Endothelial cell of umbilical vein (primary cell): ENCODE measurements at regions not wholly inside any gene's neighbourhood (a gene's known extent, or its start where the extent isn't known, plus 50 kb on each side); places are given as distances from the start of the nearest gene placed in this dataset.

Source experiments
- BruUV-seq: library from RNA; stranded (reverse); fragments of 400-500 nt; replicated peaks from 2 replicates; lab custom pipeline; 2021; lab: Mats Ljungman, UMichigan
- CTCF ChIA-PET: fragments of 300-600, 350-600 bp; sonication (Branson Sonifier 250); formaldehyde crosslinking; loops from one replicate; lab custom pipeline; 2021; ENCODE audit warnings: antibody characterized with exemption, inconsistent platforms; lab: Charles Lee
- POLR2A ChIA-PET: fragments of 300-600, 350-600 bp; sonication (Branson Sonifier 250); formaldehyde crosslinking; loops from one replicate; lab custom pipeline; 2021; ENCODE audit warnings: antibody characterized with exemption, inconsistent platforms; lab: Charles Lee
- DNase-seq: peaks from one replicate; pipeline ENCODE4 v3.0.0-alpha.2; 2011; ENCODE audit warnings: low read depth, low spot score
- FAIRE-seq: peaks from 2 replicates; lab custom pipeline; 2011; peaks lifted over from hg19 to GRCh38; lab: Jason Lieb, UNC
- H2AFZ ChIP-seq: 2 replicates; pipeline ENCODE4 v1.6.0; 2012; ENCODE audit warnings: low read depth, low read length, control low read depth, inconsistent platforms
- H3K27ac ChIP-seq: 2 replicates; pipeline ENCODE4 v1.5.1; 2011; ENCODE audit warnings: low read depth, mild to moderate bottlenecking, control low read depth, low read length, moderate library complexity; ENCODE audit not compliant: insufficient read depth
- H3K27me3 ChIP-seq, 2 experiments: 2 replicates each; pipeline versions ENCODE4 v1.6.0 to v1.6.1; 2011; ENCODE audit warnings: low read length in 2 of 2, mixed read lengths in 1 of 2; ENCODE audit not compliant: control insufficient read depth in 2 of 2, insufficient read depth in 2 of 2
- H3K36me3 ChIP-seq, 2 experiments: 2 replicates in 1 of 2; 3 replicates in 1 of 2; pipeline ENCODE4 v1.5.1; 2011; ENCODE audit warnings: low read length in 2 of 2, mild to moderate bottlenecking in 1 of 2, moderate library complexity in 1 of 2; ENCODE audit not compliant: control insufficient read depth in 2 of 2, insufficient read depth in 2 of 2; ENCODE audit errors: extremely low read depth in 1 of 2
- H3K4me1 ChIP-seq: 3 replicates; pipeline ENCODE4 v1.5.1; 2011; ENCODE audit warnings: mild to moderate bottlenecking, low read length; ENCODE audit not compliant: control insufficient read depth, insufficient read depth; ENCODE audit errors: extremely low read depth
- H3K4me2 ChIP-seq: 2 replicates; pipeline ENCODE4 v1.6.1; 2011; ENCODE audit warnings: low read length, control low read depth, mixed read lengths; ENCODE audit not compliant: insufficient read depth
- H3K4me3 ChIP-seq, 3 experiments: fragments of 200-600 bp in 1 of 3; sonication (generic), shearing (Covaris generic) in 1 of 3; replicated peaks in 1 of 3; 2 replicates each; pipeline ENCODE4 v1.5.1; 2011 to 2016; ENCODE audit warnings: control low read depth in 3 of 3, low read length in 3 of 3, mild to moderate bottlenecking in 2 of 3, inconsistent platforms in 1 of 3, low read depth in 1 of 3, moderate library complexity in 1 of 3; ENCODE audit not compliant: insufficient read depth in 1 of 3
- H3K79me2 ChIP-seq: 2 replicates; pipeline ENCODE4 v1.6.0; 2012; ENCODE audit warnings: low read length, inconsistent platforms; ENCODE audit not compliant: control insufficient read depth, insufficient read depth
- H3K9ac ChIP-seq: replicated peaks from 2 replicates; pipeline ENCODE3; 2011; ENCODE audit warnings: low read length, control low read depth; ENCODE audit not compliant: insufficient read depth; ENCODE audit errors: extremely low read depth
- H3K9me1 ChIP-seq: replicated peaks from 3 replicates; pipeline ENCODE4 v1.6.0; 2011; ENCODE audit warnings: mild to moderate bottlenecking, low read length; ENCODE audit not compliant: control insufficient read depth, insufficient read depth; ENCODE audit errors: extremely low read depth
- H3K9me3 ChIP-seq: replicated peaks from 2 replicates; pipeline ENCODE4 v1.5.1; 2012; ENCODE audit warnings: low read length, inconsistent platforms; ENCODE audit not compliant: control insufficient read depth, insufficient read depth
- H4K20me1 ChIP-seq: replicated peaks from 2 replicates; pipeline ENCODE3; 2011; ENCODE audit warnings: mild to moderate bottlenecking, low read length; ENCODE audit not compliant: control insufficient read depth, insufficient read depth; ENCODE audit errors: extremely low read depth
- FOS ChIP-seq: IDR thresholded peaks from 2 replicates; pipeline ENCODE4 v1.6.1; 2011; ENCODE audit warnings: mild to moderate bottlenecking, low read length, moderate library complexity, borderline replicate concordance; ENCODE audit not compliant: insufficient read depth
- GATA2 ChIP-seq: IDR thresholded peaks from 2 replicates; pipeline ENCODE4 v1.7.0; 2011; ENCODE audit warnings: low read depth, mild to moderate bottlenecking, moderate library complexity, mixed read lengths, low read length; ENCODE audit not compliant: insufficient read length, insufficient read depth
- JUN ChIP-seq: IDR thresholded peaks from 2 replicates; pipeline ENCODE4 v1.6.1; 2011; ENCODE audit warnings: borderline replicate concordance, low read depth; ENCODE audit not compliant: insufficient read length, insufficient read depth
- MYC ChIP-seq: IDR thresholded peaks from one replicate; pipeline ENCODE4 v1.6.1; 2011; ENCODE audit warnings: mild to moderate bottlenecking, low read depth, low read length
- POLR2A ChIP-seq: IDR thresholded peaks from 2 replicates; pipeline ENCODE4 v1.6.1; 2012; ENCODE audit warnings: low read depth, mild to moderate bottlenecking, control low read depth, low read length
- POLR2AphosphoS5 ChIP-seq: IDR thresholded peaks from 2 replicates; pipeline ENCODE4 v1.6.1; 2012; ENCODE audit warnings: low read depth, mild to moderate bottlenecking, control low read depth, low read length, moderate library complexity; ENCODE audit not compliant: insufficient read depth
- dilution Hi-C: fragments of 300-500 bp; cut with MboI; formaldehyde crosslinking; loops from one replicate; pipeline ENCODE4 v1.15.0; 2019; ENCODE audit warnings: low sequenced_read_pairs; ENCODE audit not compliant: extremely low pct_ligation_motif_present
- intact Hi-C: fragments of 100-400 bp; cut with micrococcal nuclease; formaldehyde crosslinking; loops from one replicate; pipeline ENCODE4 v1.10.0; 2022
- TF ChIP-seq, protein P1 (sequence below): IDR thresholded peaks from 2 replicates; pipeline ENCODE4 v1.6.1; 2011; ENCODE audit not compliant: insufficient read depth, insufficient read length
- TF ChIP-seq, protein P2 (sequence below), 2 donors: IDR thresholded peaks; 1 replicate in 1 of 2; 2 replicates in 1 of 2; pipeline ENCODE4 v1.5.1; 2011; ENCODE audit warnings: low read length in 2 of 2, mild to moderate bottlenecking in 2 of 2, moderate library complexity in 2 of 2, control low read depth in 1 of 2, inconsistent platforms in 1 of 2, low read depth in 1 of 2; ENCODE audit not compliant: insufficient read depth in 1 of 2; ENCODE audit errors: extremely low read depth in 1 of 2

DNA sequence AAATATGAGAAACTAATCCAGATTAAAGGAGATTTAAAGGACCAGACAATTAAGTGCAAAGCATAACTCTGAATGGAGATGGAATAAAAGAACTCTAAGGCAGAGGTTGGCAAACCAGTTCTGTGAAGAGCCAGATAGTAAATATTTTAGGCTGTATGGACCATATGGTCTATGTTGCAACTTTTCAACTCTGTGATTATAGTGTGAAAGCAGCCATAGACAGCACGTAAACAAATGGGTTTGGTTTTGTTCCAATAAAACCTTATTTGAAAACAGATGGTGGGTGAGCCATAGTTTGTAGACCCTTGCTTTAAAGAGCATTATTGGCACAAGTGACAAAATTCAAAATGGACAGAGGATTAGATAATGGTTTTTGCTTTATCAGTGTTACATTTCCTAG lies 884.1 kb downstream of the CCSER2 start:
- peaks cover 2% of the 10 kb centered on the region for H3K9me3 ChIP-seq
- H3K4me3 ChIP-seq = no peak overlapping the region
- H3K36me3 ChIP-seq = no peaks in the 10 kb centered on the region
- TF ChIP-seq FOS (no peak), MYC (no peak), JUN (no peak), GATA2 (no peak)
- TF ChIP-seq, protein P1, sequence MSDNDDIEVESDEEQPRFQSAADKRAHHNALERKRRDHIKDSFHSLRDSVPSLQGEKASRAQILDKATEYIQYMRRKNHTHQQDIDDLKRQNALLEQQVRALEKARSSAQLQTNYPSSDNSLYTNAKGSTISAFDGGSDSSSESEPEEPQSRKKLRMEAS = no peak
- DNase-seq = no peak
- H3K4me2 ChIP-seq = no peak overlapping the region
- no peak for FAIRE-seq
- ChIA-PET POLR2A (no interaction called here), CTCF (no interaction called here)
- no peak overlapping the region for H3K27ac ChIP-seq
- H3K9ac ChIP-seq = no peak overlapping the region
- no peak overlapping the region for H2AFZ ChIP-seq
- no peaks in the 10 kb centered on the region for H3K79me2 ChIP-seq
- H3K27me3 ChIP-seq = no peaks in the 10 kb centered on the region
- H3K4me1 ChIP-seq = no peaks in the 10 kb centered on the region
- no TSS peak for BruUV-seq
- dilution Hi-C loops (no loop called here), intact Hi-C loops (no loop called here)
- H3K9me1 ChIP-seq = no peaks in the 10 kb centered on the region
- no peaks in the 10 kb centered on the region for H4K20me1 ChIP-seq

DNA sequence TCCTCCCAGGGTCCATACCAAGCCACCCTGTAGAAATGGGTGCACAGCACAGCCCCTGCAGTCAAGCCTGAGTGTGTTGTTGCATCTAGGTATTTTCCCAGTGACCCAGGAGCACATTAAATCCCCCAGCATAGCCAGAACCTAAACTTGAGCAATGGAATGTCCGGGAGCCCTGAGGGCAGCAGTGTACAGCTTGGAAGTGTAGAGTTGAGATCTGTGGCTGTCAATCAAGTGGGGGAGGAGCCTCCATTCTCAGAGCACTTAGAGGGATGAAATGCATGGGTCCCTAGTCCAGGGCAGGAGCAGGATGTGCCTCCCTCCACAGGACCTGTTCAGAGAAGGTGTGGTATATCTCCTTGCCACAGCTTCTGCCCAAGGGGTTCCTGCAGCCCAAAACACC lies 885.1 kb downstream of the CCSER2 start:
- H3K9me1 ChIP-seq = no peaks in the 10 kb centered on the region
- H3K4me3 ChIP-seq = no peak overlapping the region
- H3K4me2 ChIP-seq = no peak overlapping the region
- TF ChIP-seq JUN = no peak
- TF ChIP-seq POLR2A = no peak
- TF ChIP-seq POLR2AphosphoS5 = no peak
- TF ChIP-seq MYC = no peak
- TF ChIP-seq FOS = no peak
- no peak for TF ChIP-seq GATA2
- TF ChIP-seq, protein P2, sequence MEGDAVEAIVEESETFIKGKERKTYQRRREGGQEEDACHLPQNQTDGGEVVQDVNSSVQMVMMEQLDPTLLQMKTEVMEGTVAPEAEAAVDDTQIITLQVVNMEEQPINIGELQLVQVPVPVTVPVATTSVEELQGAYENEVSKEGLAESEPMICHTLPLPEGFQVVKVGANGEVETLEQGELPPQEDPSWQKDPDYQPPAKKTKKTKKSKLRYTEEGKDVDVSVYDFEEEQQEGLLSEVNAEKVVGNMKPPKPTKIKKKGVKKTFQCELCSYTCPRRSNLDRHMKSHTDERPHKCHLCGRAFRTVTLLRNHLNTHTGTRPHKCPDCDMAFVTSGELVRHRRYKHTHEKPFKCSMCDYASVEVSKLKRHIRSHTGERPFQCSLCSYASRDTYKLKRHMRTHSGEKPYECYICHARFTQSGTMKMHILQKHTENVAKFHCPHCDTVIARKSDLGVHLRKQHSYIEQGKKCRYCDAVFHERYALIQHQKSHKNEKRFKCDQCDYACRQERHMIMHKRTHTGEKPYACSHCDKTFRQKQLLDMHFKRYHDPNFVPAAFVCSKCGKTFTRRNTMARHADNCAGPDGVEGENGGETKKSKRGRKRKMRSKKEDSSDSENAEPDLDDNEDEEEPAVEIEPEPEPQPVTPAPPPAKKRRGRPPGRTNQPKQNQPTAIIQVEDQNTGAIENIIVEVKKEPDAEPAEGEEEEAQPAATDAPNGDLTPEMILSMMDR (IDR thresholded peaks at IDR 0.05; ENCODE audit: extremely low read depth in 1 of 2, insufficient read depth in 1 of 2, low read depth in 1 of 2, low read length in 2 of 2) = no peak
- dilution Hi-C loops = no loop called here
- no peak overlapping the region for H3K9ac ChIP-seq
- no peak for DNase-seq
- H3K27ac ChIP-seq = no peak overlapping the region
- intact Hi-C loops = no loop called here
- no peak for FAIRE-seq
- no peak overlapping the region for H2AFZ ChIP-seq
- H3K36me3 ChIP-seq = no peaks in the 10 kb centered on the region
- CTCF ChIA-PET = no interaction called here
- peaks cover 4% of the 10 kb centered on the region for H3K9me3 ChIP-seq
- no peaks in the 10 kb centered on the region for H3K79me2 ChIP-seq
- H3K27me3 ChIP-seq = no peaks in the 10 kb centered on the region
- POLR2A ChIA-PET = no interaction called here
- BruUV-seq = no TSS peak
- H4K20me1 ChIP-seq = no peaks in the 10 kb centered on the region
- no peaks in the 10 kb centered on the region for H3K4me1 ChIP-seq
